CD1c-positive myeloid dendritic cell (primary cell): ENCODE measurements at regions not wholly inside any gene's neighbourhood (a gene's known extent, or its start where the extent isn't known, plus 50 kb on each side); places are given as distances from the start of the nearest gene placed in this dataset.

ENCODE experiments used
- DNase-seq: peaks from one replicate; pipeline ENCODE4 v3.0.0-alpha.2; 2016; ENCODE audit errors: extremely low spot score

GRCh38 chr18:61245276-61245675 is 88.0 kb upstream of the CDH20 start:
- DNase-seq = no peak

GRCh38 chr18:61248589-61248988 is 84.6 kb upstream of the CDH20 start:
- no peak for DNase-seq

GRCh38 chr18:61256291-61256690 is 76.9 kb upstream of the CDH20 start:
- no peak for DNase-seq

DNA sequence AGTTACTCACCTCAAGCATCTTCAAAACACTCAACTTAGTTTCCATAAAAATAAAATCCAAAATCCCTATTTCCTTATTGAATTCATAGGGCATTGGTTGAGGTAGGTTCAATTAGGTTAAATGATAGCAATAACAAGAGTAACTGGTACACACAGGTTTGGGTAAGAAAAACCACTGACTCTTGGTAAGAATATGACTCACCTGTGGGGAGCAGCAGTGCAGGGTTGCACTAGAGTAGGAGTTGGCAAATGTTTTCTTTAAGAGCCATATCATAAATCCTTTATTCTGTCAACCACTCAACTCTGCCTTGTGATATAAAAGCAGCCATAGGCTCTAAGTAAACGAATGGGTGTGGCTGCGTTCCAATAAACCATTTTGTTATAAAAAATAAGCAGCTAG is 71.4 kb upstream of the CDH20 start:
- no peak for DNase-seq

DNA sequence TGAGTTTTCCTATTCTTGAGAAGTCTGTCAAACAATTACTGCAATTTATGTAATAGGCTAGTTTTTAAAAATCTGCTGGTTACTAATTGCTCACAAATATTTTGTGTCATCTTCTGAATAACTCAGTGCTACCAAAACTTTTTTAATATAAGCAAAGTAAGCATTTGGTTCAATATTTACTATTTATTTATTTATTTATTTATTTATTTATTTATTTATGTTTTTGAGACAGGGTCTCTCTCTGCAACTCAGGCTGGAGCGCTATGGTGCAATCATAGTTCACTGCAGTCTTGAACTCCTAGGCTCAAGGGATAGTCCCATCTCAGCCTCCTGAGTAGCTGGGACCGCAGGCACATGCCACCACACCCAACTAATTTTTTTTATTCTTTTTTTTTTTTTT is 60.4 kb upstream of the CDH20 start:
- no peak for DNase-seq

- DNase-seq = no peak
Measured at GRCh38 chr18:61273533-61273932, 59.7 kb upstream of the CDH20 start.

DNA sequence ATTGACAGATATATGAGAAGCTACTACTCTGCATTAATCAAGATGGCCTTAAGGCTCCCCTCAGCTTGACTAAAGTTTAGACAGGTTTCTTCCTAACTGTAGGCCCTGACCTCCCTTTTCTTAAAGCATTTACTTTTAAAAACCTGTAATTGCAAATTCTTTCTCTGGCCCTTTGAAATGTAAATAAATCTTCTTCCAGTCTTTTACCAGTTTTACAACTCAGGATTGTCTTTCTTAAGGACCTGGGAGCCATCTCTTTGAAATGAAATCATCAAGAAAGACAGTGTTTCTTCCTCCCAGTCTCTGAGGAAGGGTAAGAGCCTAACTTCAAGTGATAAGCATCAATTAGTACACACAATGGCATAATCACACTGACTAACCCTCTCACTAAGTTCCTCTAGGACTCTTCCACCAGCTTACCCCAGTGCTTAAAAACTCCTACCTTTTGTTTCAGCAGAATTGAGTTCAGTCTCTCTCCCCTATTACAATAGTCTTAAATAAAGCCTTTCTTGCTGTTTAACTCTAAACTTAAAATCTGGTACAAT is 58.7 kb upstream of the CDH20 start:
- DNase-seq = no peak

GRCh38 chr18:61277808-61278207 is 55.4 kb upstream of the CDH20 start:
- no peak for DNase-seq

DNA sequence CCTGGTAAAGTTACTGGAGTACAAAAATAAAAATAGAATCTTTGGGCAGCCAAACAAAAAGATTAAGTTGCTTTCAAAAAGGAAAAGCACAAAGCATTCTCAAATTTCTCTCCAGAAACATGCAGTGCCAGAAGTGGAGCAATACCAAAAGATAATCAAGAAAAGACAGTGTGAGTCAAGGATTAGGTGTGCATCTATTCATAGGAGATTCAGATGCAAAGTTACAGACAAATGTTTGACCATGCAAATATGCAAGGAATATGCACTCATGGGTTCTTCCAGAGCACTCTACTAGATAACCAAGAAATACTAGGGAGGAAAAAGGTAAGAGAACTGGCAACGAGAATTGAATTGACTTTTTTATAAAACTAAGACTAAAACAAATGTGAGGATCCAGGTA is 51.8 kb upstream of the CDH20 start:
- no peak for DNase-seq

DNA sequence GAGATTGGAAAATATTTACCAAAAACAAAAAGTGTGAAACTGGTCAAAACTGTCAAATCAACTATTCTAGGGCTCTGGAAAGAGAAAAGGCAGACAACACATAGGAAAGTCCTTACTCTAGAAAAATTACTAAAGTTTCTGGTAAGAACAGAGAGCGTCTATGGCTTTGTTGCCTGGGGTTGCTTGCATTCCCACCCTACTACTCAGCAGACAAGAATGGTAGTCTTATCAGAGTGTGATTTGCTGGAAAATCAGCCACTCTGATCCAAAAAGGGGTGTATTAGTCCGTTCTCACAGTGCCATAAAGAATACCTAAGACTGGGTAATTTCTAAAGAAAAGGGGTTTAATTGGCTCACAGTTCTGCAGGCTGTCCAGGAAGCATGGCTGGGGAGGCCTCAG is 50.3 kb upstream of the CDH20 start:
- no peak for DNase-seq
